Endothelial cell (in vitro differentiated cells): ENCODE measurements at regions not wholly inside any gene's neighbourhood (a gene's known extent, or its start where the extent isn't known, plus 50 kb on each side); places are given as distances from the start of the nearest gene placed in this dataset.
A peak's percentile ranks its signal among the peaks of the same experiment; 100 is the strongest.

Source experiments
- DNase-seq: peaks from one replicate; pipeline ENCODE4 v3.0.0; 2021; ENCODE audit warnings: low spot score
- H3K27ac Mint-ChIP-seq: one replicate; pipeline ENCODE4 v1.8.0; 2021; ENCODE audit warnings: mixed read lengths, inconsistent platforms; ENCODE audit not compliant: unreplicated experiment
- H3K27me3 Mint-ChIP-seq: one replicate; pipeline ENCODE4 v1.8.0; 2021; ENCODE audit warnings: mild to moderate bottlenecking, moderate library complexity, mixed read lengths, inconsistent platforms; ENCODE audit not compliant: unreplicated experiment
- H3K36me3 Mint-ChIP-seq: one replicate; pipeline ENCODE4 v1.8.0; 2021; ENCODE audit warnings: mild to moderate bottlenecking, low read depth, mixed read lengths, inconsistent platforms; ENCODE audit not compliant: unreplicated experiment
- H3K4me1 Mint-ChIP-seq: one replicate; pipeline ENCODE4 v1.8.0; 2021; ENCODE audit warnings: mild to moderate bottlenecking, mixed read lengths, inconsistent platforms; ENCODE audit not compliant: unreplicated experiment
- H3K4me3 Mint-ChIP-seq: one replicate; pipeline ENCODE4 v1.8.0; 2021; ENCODE audit warnings: mild to moderate bottlenecking, mixed read lengths, inconsistent platforms; ENCODE audit not compliant: unreplicated experiment
- H3K9me3 Mint-ChIP-seq: one replicate; pipeline ENCODE4 v1.8.0; 2021; ENCODE audit warnings: mixed read lengths, inconsistent platforms; ENCODE audit not compliant: unreplicated experiment
- CTCF ChIP-seq: fragments of 200-600 bp; sonication (generic); IDR thresholded peaks from one replicate; pipeline ENCODE4 v1.5.0; 2021; ENCODE audit warnings: antibody characterized with exemption; ENCODE audit not compliant: unreplicated experiment

- Mint-ChIP-seq H3K36me3 (no peaks in the 10 kb centered on the region), H3K9me3 (no peaks in the 10 kb centered on the region), H3K4me3 (no peak overlapping the region), H3K27ac (no peak overlapping the region), H3K4me1 (peaks cover 7% of the 10 kb centered on the region), H3K27me3 (no peaks in the 10 kb centered on the region)
- no peak for DNase-seq
- no peak for TF ChIP-seq CTCF
Observed at GRCh38 chr20:60447703-60448102, 489.5 kb downstream of the CDH26 start.

GRCh38 chr20:60453388-60454246 lies 495.4 kb downstream of the CDH26 start:
- H3K9me3 Mint-ChIP-seq = no peaks in the 10 kb centered on the region
- DNase-seq = peak; percentile 7

GRCh38 chr20:60454491-60454890 lies 496.3 kb downstream of the CDH26 start:
- Mint-ChIP-seq H3K27ac (no peak overlapping the region), H3K9me3 (no peaks in the 10 kb centered on the region), H3K36me3 (no peaks in the 10 kb centered on the region), H3K27me3 (no peaks in the 10 kb centered on the region), H3K4me3 (no peak overlapping the region), H3K4me1 (peaks cover 13% of the 10 kb centered on the region)
- DNase-seq = no peak
- no peak for TF ChIP-seq CTCF

More at GRCh38 chr20:60453388-60454246, 495.4 kb downstream of the CDH26 start:
- no peak overlapping the region for H3K27ac Mint-ChIP-seq
- H3K4me1 Mint-ChIP-seq = peaks cover 13% of the 10 kb centered on the region
- H3K27me3 Mint-ChIP-seq = no peaks in the 10 kb centered on the region
- no peaks in the 10 kb centered on the region for H3K36me3 Mint-ChIP-seq
- no peak for TF ChIP-seq CTCF
- H3K4me3 Mint-ChIP-seq = no peak overlapping the region

GRCh38 chr20:60455272-60455671 lies 497.0 kb downstream of the CDH26 start:
- TF ChIP-seq CTCF = no peak
- Mint-ChIP-seq H3K4me3 (no peak overlapping the region), H3K4me1 (peaks cover 13% of the 10 kb centered on the region), H3K36me3 (no peaks in the 10 kb centered on the region), H3K9me3 (no peaks in the 10 kb centered on the region), H3K27me3 (peaks cover 3% of the 10 kb centered on the region), H3K27ac (no peak overlapping the region)
- DNase-seq = no peak

GRCh38 chr20:60459212-60459611 lies 501.0 kb downstream of the CDH26 start:
- Mint-ChIP-seq H3K4me1 (peaks cover 6% of the 10 kb centered on the region), H3K9me3 (no peaks in the 10 kb centered on the region), H3K27ac (no peak overlapping the region), H3K27me3 (peaks cover 3% of the 10 kb centered on the region), H3K36me3 (no peaks in the 10 kb centered on the region), H3K4me3 (no peak overlapping the region)
- TF ChIP-seq CTCF = no peak
- no peak for DNase-seq
